HepG2 (cell line): ENCODE measurements at regions not wholly inside any gene's neighbourhood (a gene's known extent, or its start where the extent isn't known, plus 50 kb on each side); places are given as distances from the start of the nearest gene placed in this dataset.

Experiments used
- BHLHE40 ChIP-seq: IDR thresholded peaks from 2 replicates; pipeline ENCODE4 v1.6.1; 2011; ENCODE audit warnings: low read length, improper control_type of control experiment
- EED ChIP-seq: sonication (generic); formaldehyde crosslinking; IDR thresholded peaks from 2 replicates; pipeline ENCODE4 v1.5.0; 2020; ENCODE audit warnings: mild to moderate bottlenecking, missing genetic modification reagents
- KDM5A ChIP-seq: fragments of 200-600 bp; sonication (generic); IDR thresholded peaks from 2 replicates; pipeline ENCODE4 v1.7.0; 2018; ENCODE audit warnings: antibody characterized with exemption, mild to moderate bottlenecking, low read length, borderline replicate concordance
- NONO ChIP-seq, 2 experiments: fragments of 450-650 bp in 1 of 2; sonication (generic) in 1 of 2; formaldehyde crosslinking in 1 of 2; IDR thresholded peaks in 1 of 2; conservative IDR thresholded peaks in 1 of 2; 2 replicates each; pipeline versions ENCODE4 v1.6.1 to v1.8.0; 2017 to 2022; ENCODE audit warnings: mild to moderate bottlenecking in 1 of 2, missing genetic modification reagents in 1 of 2, moderate library complexity in 1 of 2
- RBM39 ChIP-seq: fragments of 200-400 bp; formaldehyde crosslinking; IDR thresholded peaks from one replicate; pipeline ENCODE4 v1.6.1; 2018; ENCODE audit warnings: antibody characterized with exemption, mild to moderate bottlenecking, low read depth, low read length; ENCODE audit not compliant: poor library complexity, severe bottlenecking
- SMAD3 ChIP-seq: sonication (generic); formaldehyde crosslinking; IDR thresholded peaks from 2 replicates; pipeline ENCODE4 v1.4.0; 2020; ENCODE audit warnings: missing genetic modification reagents
- TOPORS ChIP-seq: sonication (generic); formaldehyde crosslinking; IDR thresholded peaks from 2 replicates; pipeline ENCODE4 v1.8.0; 2023; ENCODE audit warnings: mild to moderate bottlenecking, missing genetic modification reagents
- TF ChIP-seq, protein P1 (sequence below): sonication (generic); formaldehyde crosslinking; IDR thresholded peaks from 2 replicates; pipeline ENCODE4 v1.4.0; 2020; ENCODE audit warnings: missing genetic modification reagents
- TF ChIP-seq, protein P2 (sequence below): sonication (generic); formaldehyde crosslinking; IDR thresholded peaks from 2 replicates; pipeline ENCODE4 v1.9.0; 2021; ENCODE audit warnings: missing genetic modification reagents, borderline replicate concordance
- TF ChIP-seq, protein P3 (sequence below): sonication (generic); formaldehyde crosslinking; IDR thresholded peaks from 2 replicates; pipeline ENCODE4 v1.9.0; 2021; ENCODE audit warnings: mild to moderate bottlenecking, missing genetic modification reagents
- TF ChIP-seq, protein P4 (sequence below): sonication (generic); formaldehyde crosslinking; IDR thresholded peaks from 2 replicates; pipeline ENCODE4 v1.5.1; 2020; ENCODE audit warnings: mild to moderate bottlenecking, missing genetic modification reagents, moderate library complexity

DNA sequence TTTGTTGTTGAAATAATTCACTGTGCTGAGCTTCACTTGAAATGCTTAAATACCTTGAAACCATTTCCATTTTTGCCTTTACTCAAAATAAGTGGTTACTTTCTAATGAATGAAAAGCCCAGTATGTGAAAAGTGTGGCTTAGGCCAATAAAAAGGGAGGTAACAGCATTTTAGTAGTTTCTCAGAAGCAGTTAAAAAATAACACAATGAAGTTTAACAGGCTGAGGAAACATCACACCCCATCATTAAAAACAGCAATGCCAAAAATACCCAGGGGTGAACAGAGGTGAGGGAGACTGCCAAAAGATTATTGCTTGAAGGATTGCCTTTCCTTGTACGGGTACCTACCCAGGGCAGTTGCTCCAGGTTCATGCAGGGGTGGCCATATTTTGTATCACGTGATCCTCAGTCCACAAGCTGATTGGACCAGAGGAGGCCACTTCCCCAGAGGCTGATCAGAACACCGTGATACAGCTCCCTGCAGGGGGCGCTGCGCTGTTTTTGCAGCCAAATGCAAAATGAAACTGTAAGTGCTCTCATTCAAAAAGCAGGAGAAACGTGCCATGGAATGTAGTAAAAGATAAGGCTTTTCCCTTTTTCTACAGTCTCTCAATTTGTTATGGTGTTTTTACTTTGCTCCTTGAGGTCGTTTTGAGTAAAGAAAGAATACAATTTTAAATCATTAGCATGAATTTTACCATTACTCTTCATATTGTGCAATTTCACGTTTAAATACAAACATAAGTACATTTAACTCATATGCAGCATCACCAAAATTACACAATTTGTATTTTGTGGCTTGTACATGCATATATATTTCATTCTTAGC is 70.2 kb upstream of the SH3BP4 start (continued):
- TF ChIP-seq, protein P1, sequence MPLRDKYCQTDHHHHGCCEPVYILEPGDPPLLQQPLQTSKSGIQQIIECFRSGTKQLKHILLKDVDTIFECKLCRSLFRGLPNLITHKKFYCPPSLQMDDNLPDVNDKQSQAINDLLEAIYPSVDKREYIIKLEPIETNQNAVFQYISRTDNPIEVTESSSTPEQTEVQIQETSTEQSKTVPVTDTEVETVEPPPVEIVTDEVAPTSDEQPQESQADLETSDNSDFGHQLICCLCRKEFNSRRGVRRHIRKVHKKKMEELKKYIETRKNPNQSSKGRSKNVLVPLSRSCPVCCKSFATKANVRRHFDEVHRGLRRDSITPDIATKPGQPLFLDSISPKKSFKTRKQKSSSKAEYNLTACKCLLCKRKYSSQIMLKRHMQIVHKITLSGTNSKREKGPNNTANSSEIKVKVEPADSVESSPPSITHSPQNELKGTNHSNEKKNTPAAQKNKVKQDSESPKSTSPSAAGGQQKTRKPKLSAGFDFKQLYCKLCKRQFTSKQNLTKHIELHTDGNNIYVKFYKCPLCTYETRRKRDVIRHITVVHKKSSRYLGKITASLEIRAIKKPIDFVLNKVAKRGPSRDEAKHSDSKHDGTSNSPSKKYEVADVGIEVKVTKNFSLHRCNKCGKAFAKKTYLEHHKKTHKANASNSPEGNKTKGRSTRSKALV (CRISPR knock-in tag) = peak; percentile 69; the same call in 1 of the 2 replicates
- TF ChIP-seq, protein P2, sequence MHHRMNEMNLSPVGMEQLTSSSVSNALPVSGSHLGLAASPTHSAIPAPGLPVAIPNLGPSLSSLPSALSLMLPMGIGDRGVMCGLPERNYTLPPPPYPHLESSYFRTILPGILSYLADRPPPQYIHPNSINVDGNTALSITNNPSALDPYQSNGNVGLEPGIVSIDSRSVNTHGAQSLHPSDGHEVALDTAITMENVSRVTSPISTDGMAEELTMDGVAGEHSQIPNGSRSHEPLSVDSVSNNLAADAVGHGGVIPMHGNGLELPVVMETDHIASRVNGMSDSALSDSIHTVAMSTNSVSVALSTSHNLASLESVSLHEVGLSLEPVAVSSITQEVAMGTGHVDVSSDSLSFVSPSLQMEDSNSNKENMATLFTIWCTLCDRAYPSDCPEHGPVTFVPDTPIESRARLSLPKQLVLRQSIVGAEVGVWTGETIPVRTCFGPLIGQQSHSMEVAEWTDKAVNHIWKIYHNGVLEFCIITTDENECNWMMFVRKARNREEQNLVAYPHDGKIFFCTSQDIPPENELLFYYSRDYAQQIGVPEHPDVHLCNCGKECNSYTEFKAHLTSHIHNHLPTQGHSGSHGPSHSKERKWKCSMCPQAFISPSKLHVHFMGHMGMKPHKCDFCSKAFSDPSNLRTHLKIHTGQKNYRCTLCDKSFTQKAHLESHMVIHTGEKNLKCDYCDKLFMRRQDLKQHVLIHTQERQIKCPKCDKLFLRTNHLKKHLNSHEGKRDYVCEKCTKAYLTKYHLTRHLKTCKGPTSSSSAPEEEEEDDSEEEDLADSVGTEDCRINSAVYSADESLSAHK (CRISPR knock-in tag) = no peak
- TF ChIP-seq BHLHE40 = peak; percentile 86
- TF ChIP-seq RBM39 = no peak
- TF ChIP-seq, protein P3, sequence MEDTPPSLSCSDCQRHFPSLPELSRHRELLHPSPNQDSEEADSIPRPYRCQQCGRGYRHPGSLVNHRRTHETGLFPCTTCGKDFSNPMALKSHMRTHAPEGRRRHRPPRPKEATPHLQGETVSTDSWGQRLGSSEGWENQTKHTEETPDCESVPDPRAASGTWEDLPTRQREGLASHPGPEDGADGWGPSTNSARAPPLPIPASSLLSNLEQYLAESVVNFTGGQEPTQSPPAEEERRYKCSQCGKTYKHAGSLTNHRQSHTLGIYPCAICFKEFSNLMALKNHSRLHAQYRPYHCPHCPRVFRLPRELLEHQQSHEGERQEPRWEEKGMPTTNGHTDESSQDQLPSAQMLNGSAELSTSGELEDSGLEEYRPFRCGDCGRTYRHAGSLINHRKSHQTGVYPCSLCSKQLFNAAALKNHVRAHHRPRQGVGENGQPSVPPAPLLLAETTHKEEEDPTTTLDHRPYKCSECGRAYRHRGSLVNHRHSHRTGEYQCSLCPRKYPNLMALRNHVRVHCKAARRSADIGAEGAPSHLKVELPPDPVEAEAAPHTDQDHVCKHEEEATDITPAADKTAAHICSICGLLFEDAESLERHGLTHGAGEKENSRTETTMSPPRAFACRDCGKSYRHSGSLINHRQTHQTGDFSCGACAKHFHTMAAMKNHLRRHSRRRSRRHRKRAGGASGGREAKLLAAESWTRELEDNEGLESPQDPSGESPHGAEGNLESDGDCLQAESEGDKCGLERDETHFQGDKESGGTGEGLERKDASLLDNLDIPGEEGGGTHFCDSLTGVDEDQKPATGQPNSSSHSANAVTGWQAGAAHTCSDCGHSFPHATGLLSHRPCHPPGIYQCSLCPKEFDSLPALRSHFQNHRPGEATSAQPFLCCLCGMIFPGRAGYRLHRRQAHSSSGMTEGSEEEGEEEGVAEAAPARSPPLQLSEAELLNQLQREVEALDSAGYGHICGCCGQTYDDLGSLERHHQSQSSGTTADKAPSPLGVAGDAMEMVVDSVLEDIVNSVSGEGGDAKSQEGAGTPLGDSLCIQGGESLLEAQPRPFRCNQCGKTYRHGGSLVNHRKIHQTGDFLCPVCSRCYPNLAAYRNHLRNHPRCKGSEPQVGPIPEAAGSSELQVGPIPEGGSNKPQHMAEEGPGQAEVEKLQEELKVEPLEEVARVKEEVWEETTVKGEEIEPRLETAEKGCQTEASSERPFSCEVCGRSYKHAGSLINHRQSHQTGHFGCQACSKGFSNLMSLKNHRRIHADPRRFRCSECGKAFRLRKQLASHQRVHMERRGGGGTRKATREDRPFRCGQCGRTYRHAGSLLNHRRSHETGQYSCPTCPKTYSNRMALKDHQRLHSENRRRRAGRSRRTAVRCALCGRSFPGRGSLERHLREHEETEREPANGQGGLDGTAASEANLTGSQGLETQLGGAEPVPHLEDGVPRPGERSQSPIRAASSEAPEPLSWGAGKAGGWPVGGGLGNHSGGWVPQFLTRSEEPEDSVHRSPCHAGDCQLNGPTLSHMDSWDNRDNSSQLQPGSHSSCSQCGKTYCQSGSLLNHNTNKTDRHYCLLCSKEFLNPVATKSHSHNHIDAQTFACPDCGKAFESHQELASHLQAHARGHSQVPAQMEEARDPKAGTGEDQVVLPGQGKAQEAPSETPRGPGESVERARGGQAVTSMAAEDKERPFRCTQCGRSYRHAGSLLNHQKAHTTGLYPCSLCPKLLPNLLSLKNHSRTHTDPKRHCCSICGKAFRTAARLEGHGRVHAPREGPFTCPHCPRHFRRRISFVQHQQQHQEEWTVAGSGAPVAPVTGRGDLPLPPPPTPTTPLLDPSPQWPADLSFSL (CRISPR knock-in tag) = no peak
- peak; percentile 54; the same call in 1 of the 2 replicates for TF ChIP-seq TOPORS (CRISPR knock-in tag)
- TF ChIP-seq, protein P4, sequence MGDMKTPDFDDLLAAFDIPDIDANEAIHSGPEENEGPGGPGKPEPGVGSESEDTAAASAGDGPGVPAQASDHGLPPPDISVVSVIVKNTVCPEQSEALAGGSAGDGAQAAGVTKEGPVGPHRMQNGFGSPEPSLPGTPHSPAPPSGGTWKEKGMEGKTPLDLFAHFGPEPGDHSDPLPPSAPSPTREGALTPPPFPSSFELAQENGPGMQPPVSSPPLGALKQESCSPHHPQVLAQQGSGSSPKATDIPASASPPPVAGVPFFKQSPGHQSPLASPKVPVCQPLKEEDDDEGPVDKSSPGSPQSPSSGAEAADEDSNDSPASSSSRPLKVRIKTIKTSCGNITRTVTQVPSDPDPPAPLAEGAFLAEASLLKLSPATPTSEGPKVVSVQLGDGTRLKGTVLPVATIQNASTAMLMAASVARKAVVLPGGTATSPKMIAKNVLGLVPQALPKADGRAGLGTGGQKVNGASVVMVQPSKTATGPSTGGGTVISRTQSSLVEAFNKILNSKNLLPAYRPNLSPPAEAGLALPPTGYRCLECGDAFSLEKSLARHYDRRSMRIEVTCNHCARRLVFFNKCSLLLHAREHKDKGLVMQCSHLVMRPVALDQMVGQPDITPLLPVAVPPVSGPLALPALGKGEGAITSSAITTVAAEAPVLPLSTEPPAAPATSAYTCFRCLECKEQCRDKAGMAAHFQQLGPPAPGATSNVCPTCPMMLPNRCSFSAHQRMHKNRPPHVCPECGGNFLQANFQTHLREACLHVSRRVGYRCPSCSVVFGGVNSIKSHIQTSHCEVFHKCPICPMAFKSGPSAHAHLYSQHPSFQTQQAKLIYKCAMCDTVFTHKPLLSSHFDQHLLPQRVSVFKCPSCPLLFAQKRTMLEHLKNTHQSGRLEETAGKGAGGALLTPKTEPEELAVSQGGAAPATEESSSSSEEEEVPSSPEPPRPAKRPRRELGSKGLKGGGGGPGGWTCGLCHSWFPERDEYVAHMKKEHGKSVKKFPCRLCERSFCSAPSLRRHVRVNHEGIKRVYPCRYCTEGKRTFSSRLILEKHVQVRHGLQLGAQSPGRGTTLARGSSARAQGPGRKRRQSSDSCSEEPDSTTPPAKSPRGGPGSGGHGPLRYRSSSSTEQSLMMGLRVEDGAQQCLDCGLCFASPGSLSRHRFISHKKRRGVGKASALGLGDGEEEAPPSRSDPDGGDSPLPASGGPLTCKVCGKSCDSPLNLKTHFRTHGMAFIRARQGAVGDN (CRISPR knock-in tag) = peak; percentile 43; the same call in 1 of the 2 replicates
- TF ChIP-seq KDM5A = 0 out of 2 replicates have a peak, but pooled peaks have one; percentile 36
- TF ChIP-seq EED (CRISPR knock-in tag) = no peak
- TF ChIP-seq SMAD3 (CRISPR knock-in tag) = peak; percentile 70
- TF ChIP-seq NONO (IDR thresholded peaks at IDR 0.05) = no peak
- TF ChIP-seq NONO (CRISPR knock-in tag; conservative IDR thresholded peaks at IDR 0.05) = peak; percentile 70
